Progenitor cell of endocrine pancreas (in vitro differentiated cells): ENCODE measurements at regions not wholly inside any gene's neighbourhood (a gene's known extent, or its start where the extent isn't known, plus 50 kb on each side); places are given as distances from the start of the nearest gene placed in this dataset.
A peak's percentile ranks its signal among the peaks of the same experiment; 100 is the strongest.
"Not testable (repeated sequence)": the region's sequence is repeated elsewhere in the genome, so short reads cannot be mapped to it uniquely, and the experiment has no call there.

Source experiments
- DNase-seq: peaks from one replicate; pipeline ENCODE4 v3.0.0; 2021; ENCODE audit warnings: low spot score; ENCODE audit not compliant: unreplicated experiment
- H3K27ac Mint-ChIP-seq: 2 replicates; pipeline ENCODE4 v1.8.0; 2021; ENCODE audit warnings: mild to moderate bottlenecking, moderate library complexity, mixed read lengths
- H3K27me3 Mint-ChIP-seq: 2 replicates; pipeline ENCODE4 v1.8.0; 2021; ENCODE audit warnings: mixed read lengths
- H3K36me3 Mint-ChIP-seq: 2 replicates; pipeline ENCODE4 v1.8.0; 2022; ENCODE audit warnings: mixed read lengths; ENCODE audit not compliant: insufficient read depth
- H3K4me1 Mint-ChIP-seq: 2 replicates; pipeline ENCODE4 v1.8.0; 2021; ENCODE audit warnings: low read depth, mixed read lengths
- H3K4me3 Mint-ChIP-seq: 2 replicates; pipeline ENCODE4 v1.8.0; 2021; ENCODE audit warnings: low read depth, mild to moderate bottlenecking, moderate library complexity, mixed read lengths
- H3K9me3 Mint-ChIP-seq: 2 replicates; pipeline ENCODE4 v1.8.0; 2021; ENCODE audit warnings: low read depth, mixed read lengths
- TF ChIP-seq, protein P1 (sequence below): fragments of 200-600 bp; sonication (generic); IDR thresholded peaks from one replicate; pipeline ENCODE4 v1.5.0; 2021; ENCODE audit warnings: antibody characterized with exemption, mild to moderate bottlenecking; ENCODE audit not compliant: unreplicated experiment

GRCh38 chr10:121323443-121323842 lies 274.8 kb downstream of the FGFR2 start:
- H3K4me1 Mint-ChIP-seq, result peaks cover 19% of the 10 kb centered on the region
- H3K36me3 Mint-ChIP-seq, result no peaks in the 10 kb centered on the region
- no peak overlapping the region for H3K27ac Mint-ChIP-seq
- no peak for DNase-seq
- H3K4me3 Mint-ChIP-seq, result no peak overlapping the region
- no peaks in the 10 kb centered on the region for H3K27me3 Mint-ChIP-seq
- H3K9me3 Mint-ChIP-seq, result no peaks in the 10 kb centered on the region
- TF ChIP-seq, protein P1, sequence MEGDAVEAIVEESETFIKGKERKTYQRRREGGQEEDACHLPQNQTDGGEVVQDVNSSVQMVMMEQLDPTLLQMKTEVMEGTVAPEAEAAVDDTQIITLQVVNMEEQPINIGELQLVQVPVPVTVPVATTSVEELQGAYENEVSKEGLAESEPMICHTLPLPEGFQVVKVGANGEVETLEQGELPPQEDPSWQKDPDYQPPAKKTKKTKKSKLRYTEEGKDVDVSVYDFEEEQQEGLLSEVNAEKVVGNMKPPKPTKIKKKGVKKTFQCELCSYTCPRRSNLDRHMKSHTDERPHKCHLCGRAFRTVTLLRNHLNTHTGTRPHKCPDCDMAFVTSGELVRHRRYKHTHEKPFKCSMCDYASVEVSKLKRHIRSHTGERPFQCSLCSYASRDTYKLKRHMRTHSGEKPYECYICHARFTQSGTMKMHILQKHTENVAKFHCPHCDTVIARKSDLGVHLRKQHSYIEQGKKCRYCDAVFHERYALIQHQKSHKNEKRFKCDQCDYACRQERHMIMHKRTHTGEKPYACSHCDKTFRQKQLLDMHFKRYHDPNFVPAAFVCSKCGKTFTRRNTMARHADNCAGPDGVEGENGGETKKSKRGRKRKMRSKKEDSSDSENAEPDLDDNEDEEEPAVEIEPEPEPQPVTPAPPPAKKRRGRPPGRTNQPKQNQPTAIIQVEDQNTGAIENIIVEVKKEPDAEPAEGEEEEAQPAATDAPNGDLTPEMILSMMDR, result no peak

GRCh38 chr10:121324678-121325213 lies 273.5 kb downstream of the FGFR2 start:
- Mint-ChIP-seq H3K4me1 (peaks cover 19% of the 10 kb centered on the region), H3K4me3 (no peak overlapping the region), H3K27ac (peak overlapping the region; percentile 80), H3K27me3 (no peaks in the 10 kb centered on the region), H3K36me3 (no peaks in the 10 kb centered on the region), H3K9me3 (no peaks in the 10 kb centered on the region)
- no peak for DNase-seq
- TF ChIP-seq, protein P1, result no peak

DNA sequence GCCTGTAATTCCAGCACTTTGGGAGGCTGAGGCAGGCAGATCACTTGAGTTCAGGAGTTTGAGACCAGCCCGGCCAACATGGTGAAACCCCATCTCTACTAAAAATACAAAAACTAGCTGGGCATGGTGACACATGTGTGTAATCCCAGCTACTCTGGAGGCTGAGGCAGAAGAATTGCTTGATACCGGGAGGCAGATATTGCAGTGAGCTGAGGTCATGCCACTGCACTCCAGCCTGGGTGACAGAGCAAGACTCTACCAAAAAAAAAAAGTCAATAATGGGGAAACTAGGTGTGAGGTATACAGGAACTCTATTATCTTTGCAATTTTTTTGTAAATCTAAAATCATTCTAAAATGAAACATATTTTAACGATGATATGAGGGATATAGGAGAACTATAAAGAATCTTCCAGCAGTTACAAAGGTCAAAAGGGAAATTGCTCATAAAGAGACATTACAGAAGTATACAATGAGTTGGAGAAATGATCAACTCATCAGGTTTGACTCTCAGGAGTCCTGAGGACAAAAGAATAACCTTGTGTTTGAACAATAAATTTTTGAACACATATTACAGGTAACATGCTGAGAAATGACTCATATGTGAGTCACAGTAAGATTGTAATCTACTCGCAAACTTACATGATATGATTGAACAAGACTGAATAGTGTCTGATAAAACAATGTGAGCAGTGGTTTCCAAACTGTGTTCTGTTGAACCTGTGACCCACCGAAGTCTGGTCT lies 272.6 kb downstream of the FGFR2 start:
- H3K27me3 Mint-ChIP-seq, result no peaks in the 10 kb centered on the region
- TF ChIP-seq, protein P1, result no peak
- H3K36me3 Mint-ChIP-seq, result no peaks in the 10 kb centered on the region
- DNase-seq, result no peak
- peaks cover 19% of the 10 kb centered on the region for H3K4me1 Mint-ChIP-seq
- H3K4me3 Mint-ChIP-seq, result no peak overlapping the region
- H3K27ac Mint-ChIP-seq, result no peak overlapping the region
- H3K9me3 Mint-ChIP-seq, result no peaks in the 10 kb centered on the region

GRCh38 chr10:121326905-121327304 lies 271.3 kb downstream of the FGFR2 start:
- H3K4me1 Mint-ChIP-seq, result peaks cover 25% of the 10 kb centered on the region
- no peaks in the 10 kb centered on the region for H3K27me3 Mint-ChIP-seq
- H3K27ac Mint-ChIP-seq, result no peak overlapping the region
- TF ChIP-seq, protein P1, result no peak
- no peaks in the 10 kb centered on the region for H3K9me3 Mint-ChIP-seq
- no peaks in the 10 kb centered on the region for H3K36me3 Mint-ChIP-seq
- no peak overlapping the region for H3K4me3 Mint-ChIP-seq
- DNase-seq, result no peak

GRCh38 chr10:121327727-121328126 lies 270.5 kb downstream of the FGFR2 start:
- H3K4me3 Mint-ChIP-seq, result no peak overlapping the region
- peaks cover 25% of the 10 kb centered on the region for H3K4me1 Mint-ChIP-seq
- TF ChIP-seq, protein P1, result no peak
- no peaks in the 10 kb centered on the region for H3K9me3 Mint-ChIP-seq
- no peaks in the 10 kb centered on the region for H3K36me3 Mint-ChIP-seq
- H3K27me3 Mint-ChIP-seq, result no peaks in the 10 kb centered on the region
- DNase-seq, result no peak
- no peak overlapping the region for H3K27ac Mint-ChIP-seq

- not testable (repeated sequence) for H3K36me3 Mint-ChIP-seq, H3K9me3 Mint-ChIP-seq, H3K4me3 Mint-ChIP-seq
These were observed 268.6 kb downstream of the FGFR2 start for GRCh38 chr10:121329631-121330030.

More at GRCh38 chr10:121329631-121330030, 268.6 kb downstream of the FGFR2 start:
- not testable (repeated sequence) for H3K27me3 Mint-ChIP-seq, H3K27ac Mint-ChIP-seq, DNase-seq
- H3K4me1 Mint-ChIP-seq, result peaks cover 22% of the 10 kb centered on the region
